K562 (cell line): ENCODE measurements at regions not wholly inside any gene's neighbourhood (a gene's known extent, or its start where the extent isn't known, plus 50 kb on each side); places are given as distances from the start of the nearest gene placed in this dataset.
A peak's percentile ranks its signal among the peaks of the same experiment; 100 is the strongest.
"Not testable (repeated sequence)": the region's sequence is repeated elsewhere in the genome, so short reads cannot be mapped to it uniquely, and the experiment has no call there.

Experiments used
- ATAC-seq: fragments of 200-7000 bp; cut with Tn5 transposase; 3 replicates; pipeline ENCODE4 v1.9.1; 2020; ENCODE audit warnings: moderate library complexity
- BruUV-seq: library from RNA; stranded (reverse); fragments of 400-500 nt; replicated peaks from 2 replicates; lab custom pipeline; 2021; lab: Mats Ljungman, UMichigan
- CTCF ChIA-PET: fragments of 300-600 bp; formaldehyde crosslinking; extraction: SDS; loops from one replicate; lab custom pipeline; 2021; ENCODE audit warnings: low intra/inter-chr PET ratio; lab: Yijun Ruan, JAX
- POLR2A ChIA-PET: fragments of 300-600, 350-650 bp; sonication (Branson Sonifier 250); formaldehyde crosslinking; extraction: SDS; loops from one replicate; lab custom pipeline; 2021; ENCODE audit warnings: antibody characterized with exemption, inconsistent platforms; lab: Yijun Ruan, JAX
- DNase-seq, 4 experiments: peaks; one replicate each; pipeline versions ENCODE4 v3.0.0 to v3.0.0-alpha.2; 2011 to 2018; ENCODE audit warnings: low spot score in 3 of 4, mixed read lengths in 3 of 4; ENCODE audit errors: extremely low read depth in 1 of 4
- FAIRE-seq: peaks from 2 replicates; lab custom pipeline; 2011; peaks lifted over from hg19 to GRCh38; lab: Jason Lieb, UNC
- H2AFZ ChIP-seq: 2 replicates; pipeline ENCODE4 v1.6.0; 2011; ENCODE audit warnings: low read depth, low read length, control low read depth, inconsistent platforms
- H3K27ac ChIP-seq: fragments of 200-600 bp; 3 replicates; pipeline ENCODE4 v1.8.0; 2011; ENCODE audit warnings: low read depth, mild to moderate bottlenecking, control low read depth, inconsistent platforms, low read length, moderate library complexity, mixed read lengths; ENCODE audit errors: extremely low read depth
- H3K27me3 ChIP-seq, 2 experiments: fragments of 300-600 bp in 1 of 2; 2 replicates in 1 of 2; 3 replicates in 1 of 2; pipeline versions ENCODE4 v1.6.0 to v1.8.0; 2011; ENCODE audit warnings: inconsistent platforms in 2 of 2, low read length in 2 of 2, mild to moderate bottlenecking in 1 of 2, mixed read lengths in 1 of 2, moderate library complexity in 1 of 2; ENCODE audit not compliant: control insufficient read depth in 2 of 2, insufficient read depth in 2 of 2
- H3K36me3 ChIP-seq: fragments of 300-600 bp; 3 replicates; pipeline ENCODE4 v1.8.0; 2011; ENCODE audit warnings: mild to moderate bottlenecking, low read length, inconsistent platforms; ENCODE audit not compliant: control insufficient read depth, insufficient read depth
- H3K4me1 ChIP-seq, 2 experiments: fragments of 200-600 bp in 1 of 2; replicated peaks in 1 of 2; 2 replicates in 1 of 2; 3 replicates in 1 of 2; pipeline versions ENCODE4 v1.5.1 to v1.8.0; 2011; ENCODE audit warnings: inconsistent platforms in 2 of 2, low read length in 2 of 2, mild to moderate bottlenecking in 1 of 2, mixed read lengths in 1 of 2, moderate library complexity in 1 of 2; ENCODE audit not compliant: control insufficient read depth in 2 of 2, insufficient read depth in 2 of 2
- H3K4me2 ChIP-seq: 2 replicates; pipeline ENCODE4 v1.6.1; 2011; ENCODE audit warnings: low read length, control low read depth, inconsistent platforms, mixed read lengths; ENCODE audit not compliant: insufficient read depth
- H3K4me3 ChIP-seq: fragments of 200-600 bp; sonication (generic), shearing (Covaris generic); 2 replicates; pipeline ENCODE4 v1.5.1; 2016; ENCODE audit warnings: control low read depth, inconsistent platforms
- H3K79me2 ChIP-seq: fragments of 200-600 bp; 3 replicates; pipeline ENCODE4 v1.8.0; 2011; ENCODE audit warnings: low read length, inconsistent platforms; ENCODE audit not compliant: control insufficient read depth, insufficient read depth
- H3K9ac ChIP-seq, 2 experiments: 2 replicates each; pipeline versions ENCODE4 v1.6.0 to v1.6.1; 2011; ENCODE audit warnings: low read depth in 2 of 2, low read length in 2 of 2, control low read depth in 1 of 2, inconsistent platforms in 1 of 2, mild to moderate bottlenecking in 1 of 2, mixed read lengths in 1 of 2; ENCODE audit not compliant: insufficient read depth in 1 of 2
- H3K9me1 ChIP-seq: one replicate; pipeline ENCODE4 v1.6.0; 2011; ENCODE audit warnings: inconsistent platforms, mild to moderate bottlenecking, low read length, moderate library complexity; ENCODE audit not compliant: control insufficient read depth, insufficient read depth
- H3K9me3 ChIP-seq: replicated peaks from 2 replicates; pipeline ENCODE4 v1.5.1; 2011; ENCODE audit warnings: low read depth, low read length, inconsistent platforms; ENCODE audit not compliant: control insufficient read depth, insufficient read depth
- H4K20me1 ChIP-seq: replicated peaks from 2 replicates; pipeline ENCODE4 v1.6.1; 2011; ENCODE audit warnings: low read length, inconsistent platforms, mixed read lengths; ENCODE audit not compliant: control insufficient read depth, insufficient read depth
- ARID2 ChIP-seq: fragments of 450-650 bp; IDR thresholded peaks from 2 replicates; pipeline ENCODE4 v1.6.1; 2017; ENCODE audit warnings: antibody characterized with exemption, mild to moderate bottlenecking
- BRF2 ChIP-seq: IDR thresholded peaks from 3 replicates; pipeline ENCODE4 v1.6.1; 2011; ENCODE audit warnings: borderline replicate concordance, mild to moderate bottlenecking; ENCODE audit not compliant: insufficient read length, insufficient read depth
- DDX20 ChIP-seq: fragments of 450-650 bp; IDR thresholded peaks from 2 replicates; pipeline ENCODE4 v1.6.1; 2016; ENCODE audit warnings: missing genetic modification characterization, low read depth, mild to moderate bottlenecking, missing compliant biosample characterization, moderate library complexity
- MAFG ChIP-seq: fragments of 450-650 bp; conservative IDR thresholded peaks from 2 replicates; pipeline ENCODE4 v1.6.1; 2016; ENCODE audit warnings: missing genetic modification characterization, missing compliant biosample characterization
- NFIC ChIP-seq: fragments of 450-650 bp; IDR thresholded peaks from 2 replicates; pipeline ENCODE4 v1.6.1; 2017; ENCODE audit warnings: mild to moderate bottlenecking, inconsistent platforms
- SRSF3 ChIP-seq: fragments of 200-400 bp; formaldehyde crosslinking; IDR thresholded peaks from 2 replicates; pipeline ENCODE4 v1.6.1; 2016; ENCODE audit warnings: mild to moderate bottlenecking, low read length, moderate library complexity; ENCODE audit not compliant: insufficient read depth
- ZNF316 ChIP-seq: fragments of 450-650 bp; IDR thresholded peaks from 2 replicates; pipeline ENCODE4 v1.6.1; 2016
- ZNF395 ChIP-seq: fragments of 200-800 bp; sonication (Bioruptor generic); IDR thresholded peaks from 2 replicates; pipeline ENCODE4 v1.6.1; 2017; ENCODE audit warnings: missing genetic modification characterization, missing compliant biosample characterization
- WGBS: fragments of 100-300 bp; shearing (Covaris generic); methylation state at CpG from one replicate; pipeline ENCODE4 v1.1.6; 2016; ENCODE audit warnings: low coverage, mixed read lengths; ENCODE audit not compliant: insufficient coverage; ENCODE audit errors: missing lambda C conversion rate; 5-methylcytosine and 5-hydroxymethylcytosine counted together
- in situ Hi-C: fragments of 300-500 bp; cut with MboI; formaldehyde crosslinking; loops from 4 replicates; pipeline ENCODE4 v1.15.0; 2018; ENCODE audit warnings: inconsistent platforms, mixed read lengths
- intact Hi-C: fragments of 100-400 bp; cut with micrococcal nuclease; formaldehyde crosslinking; loops from 2 replicates; pipeline ENCODE4 v1.14.2; 2022

DNA sequence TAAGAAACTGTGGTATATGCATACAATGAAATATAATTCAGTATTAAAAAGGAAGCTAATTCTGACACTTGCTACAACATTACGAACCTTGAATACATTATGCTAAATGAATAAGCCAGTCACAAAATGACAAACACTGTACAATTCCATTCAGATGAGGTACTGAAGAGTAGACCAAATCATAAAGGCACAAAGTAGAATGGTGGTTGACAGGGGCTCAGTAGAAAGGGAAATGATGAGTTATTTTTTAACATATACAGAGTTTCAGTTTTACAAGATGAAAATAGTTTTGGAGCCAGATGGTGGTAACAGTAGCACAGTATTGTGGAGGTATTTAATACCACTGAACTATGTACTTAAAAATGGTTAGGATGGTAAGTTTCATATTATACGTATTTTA, 254.6 kb upstream of the RBMS3 start (continued):
- no peak for TF ChIP-seq BRF2
- no peak for TF ChIP-seq SRSF3
- TF ChIP-seq NFIC: no peak
- TF ChIP-seq ARID2: no peak

GRCh38 chr3:29026959-29027358, 253.9 kb upstream of the RBMS3 start:
- Histone ChIP-seq H3K4me2 (no peak overlapping the region), H3K27me3 (no peaks in the 10 kb centered on the region), H3K4me1 (no peaks in the 10 kb centered on the region), H3K9ac (no peak overlapping the region), H3K27ac (no peak overlapping the region), H2AFZ (no peak overlapping the region), H3K36me3 (no peaks in the 10 kb centered on the region), H3K79me2 (no peaks in the 10 kb centered on the region), H4K20me1 (no peaks in the 10 kb centered on the region), H3K9me1 (no peaks in the 10 kb centered on the region), H3K4me3 (no peak overlapping the region), H3K9me3 (no peaks in the 10 kb centered on the region; the same call in 1 of the 2 replicates)
- in situ Hi-C loops: no loop called here
- DNase-seq (no peak), ATAC-seq (no peak), FAIRE-seq (no peak)
- 0% methylated on average over 3 of the region's 3 CpGs for WGBS
- ChIA-PET POLR2A (no interaction called here), CTCF (no interaction called here)
- BruUV-seq: no TSS peak
- TF ChIP-seq DDX20 (no peak), MAFG (tag) (0 out of 2 replicates have a peak, but pooled peaks have one; percentile 37), ZNF316 (peak; percentile 39), ZNF395 (CRISPR knock-in tag) (no peak)
- intact Hi-C loops: no loop called here

DNA sequence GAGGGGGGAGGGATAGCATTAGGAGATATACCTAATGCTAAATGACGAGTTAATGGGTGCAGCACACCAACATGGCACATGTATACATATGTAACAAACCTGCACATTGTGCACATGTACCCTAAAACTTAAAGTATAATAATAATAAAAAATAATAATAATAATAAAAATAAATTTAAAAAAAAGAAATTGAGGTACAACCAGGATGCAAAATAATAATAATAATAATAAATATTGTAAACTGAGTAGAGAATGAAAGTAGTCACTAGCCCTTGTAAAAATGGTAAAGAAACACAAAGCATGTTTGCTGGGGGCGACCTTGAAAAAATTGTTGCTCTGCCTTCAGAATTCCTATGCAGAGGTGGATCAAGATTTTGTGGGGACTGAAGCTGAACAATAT, 249.7 kb upstream of the RBMS3 start:
- CTCF ChIA-PET, DNase-seq: not testable (repeated sequence)

More for the DNA sequence above, 249.7 kb upstream of the RBMS3 start:
- in situ Hi-C loops, FAIRE-seq, ATAC-seq, intact Hi-C loops, H4K20me1 ChIP-seq, H3K27ac ChIP-seq, H3K4me1 ChIP-seq, H3K9me3 ChIP-seq, H3K9ac ChIP-seq, H2AFZ ChIP-seq, H3K4me2 ChIP-seq, H3K9me1 ChIP-seq, H3K27me3 ChIP-seq, BruUV-seq, POLR2A ChIA-PET, H3K36me3 ChIP-seq, H3K79me2 ChIP-seq, H3K4me3 ChIP-seq: not testable (repeated sequence)
- 4% methylated on average over 1 of the region's 2 CpGs for WGBS
